HG02798 (cell line): ENCODE measurements at regions not wholly inside any gene's neighbourhood (a gene's known extent, or its start where the extent isn't known, plus 50 kb on each side); places are given as distances from the start of the nearest gene placed in this dataset.

ENCODE experiments used
- ATAC-seq: cut with Tn5 transposase; IDR thresholded peaks from one replicate; pipeline ENCODE4 v1.9.1; 2021; ENCODE audit warnings: mild to moderate bottlenecking; ENCODE audit not compliant: unreplicated experiment, poor library complexity

- no peak for ATAC-seq
Observed at GRCh38 chr13:53342623-53343360, 314.2 kb downstream of the OLFM4 start.

- no peak for ATAC-seq
Observed at GRCh38 chr13:53343361-53343744, 314.7 kb downstream of the OLFM4 start.

- ATAC-seq, result no peak
Observed at GRCh38 chr13:53351021-53351420, 322.4 kb downstream of the OLFM4 start.

- ATAC-seq, result no peak
Observed at GRCh38 chr13:53357582-53357981, 329.0 kb downstream of the OLFM4 start.

GRCh38 chr13:53368948-53369347, 340.3 kb downstream of the OLFM4 start:
- ATAC-seq, result no peak

GRCh38 chr13:53379485-53379884, 350.9 kb downstream of the OLFM4 start:
- no peak for ATAC-seq

- no peak for ATAC-seq
Observed at GRCh38 chr13:53382008-53382407, 353.4 kb downstream of the OLFM4 start.

- no peak for ATAC-seq
Observed at GRCh38 chr13:53398051-53398450, 369.4 kb downstream of the OLFM4 start.

- ATAC-seq, result no peak
Observed at GRCh38 chr13:53405616-53406015, 377.0 kb downstream of the OLFM4 start.

- no peak for ATAC-seq
Observed at GRCh38 chr13:53408306-53408705, 379.7 kb downstream of the OLFM4 start.

GRCh38 chr13:53408847-53409568, 380.4 kb downstream of the OLFM4 start:
- ATAC-seq, result no peak

GRCh38 chr13:53411463-53411862, 382.9 kb downstream of the OLFM4 start:
- no peak for ATAC-seq

- no peak for ATAC-seq
Observed at GRCh38 chr13:53415135-53415534, 386.5 kb downstream of the OLFM4 start.

- ATAC-seq, result no peak
Observed at GRCh38 chr13:53417601-53418000, 389.0 kb downstream of the OLFM4 start.

- ATAC-seq, result no peak
Observed at GRCh38 chr13:53422415-53422814, 393.8 kb downstream of the OLFM4 start.

- ATAC-seq, result no peak
Observed at GRCh38 chr13:53436396-53436795, 407.8 kb downstream of the OLFM4 start.

GRCh38 chr13:53439439-53440225, 411.0 kb downstream of the OLFM4 start:
- ATAC-seq, result no peak

GRCh38 chr13:53442979-53443378, 414.4 kb downstream of the OLFM4 start:
- ATAC-seq, result no peak

- no peak for ATAC-seq
Observed at GRCh38 chr13:53445686-53446085, 417.1 kb downstream of the OLFM4 start.

- ATAC-seq, result no peak
Observed at GRCh38 chr13:53447456-53447855, 418.8 kb downstream of the OLFM4 start.

GRCh38 chr13:53447863-53448262, 419.2 kb downstream of the OLFM4 start:
- no peak for ATAC-seq
